ENCODE measurements at regions not wholly inside any gene's neighbourhood (a gene's known extent, or its start where the extent isn't known, plus 50 kb on each side); places are given as distances from the start of the nearest gene placed in this dataset.

DNA sequence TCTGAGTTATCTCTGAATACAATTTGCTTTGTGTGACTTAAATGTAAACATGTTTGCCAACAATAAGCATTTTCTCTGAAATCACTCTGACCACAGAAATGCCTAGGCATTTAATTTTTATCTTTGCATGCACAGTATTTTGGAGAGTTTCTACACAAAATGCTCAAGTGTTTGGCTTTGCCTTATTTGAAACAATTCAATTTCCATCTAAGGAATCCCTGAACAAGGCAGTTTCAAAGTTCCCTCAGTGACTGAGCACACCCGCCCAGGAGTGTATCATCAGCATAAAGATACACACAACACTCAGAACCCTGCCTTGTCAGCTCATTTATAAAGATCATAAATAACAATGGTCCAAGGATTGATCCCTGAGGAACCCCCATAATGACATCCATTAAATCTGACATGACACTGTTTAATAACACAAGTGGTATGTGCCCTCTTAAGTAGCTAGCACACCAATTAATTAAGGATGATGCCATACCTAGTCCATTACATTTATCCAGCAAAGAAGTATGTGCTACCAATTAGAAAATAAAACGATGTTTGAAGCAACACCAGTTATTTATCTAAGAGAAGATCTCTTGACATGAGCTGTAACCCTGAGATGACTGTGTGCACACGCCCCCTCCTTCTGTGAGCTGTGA lies 585.8 kb downstream of the ADGRL2 start:
- TF ChIP-seq, protein P1, sequence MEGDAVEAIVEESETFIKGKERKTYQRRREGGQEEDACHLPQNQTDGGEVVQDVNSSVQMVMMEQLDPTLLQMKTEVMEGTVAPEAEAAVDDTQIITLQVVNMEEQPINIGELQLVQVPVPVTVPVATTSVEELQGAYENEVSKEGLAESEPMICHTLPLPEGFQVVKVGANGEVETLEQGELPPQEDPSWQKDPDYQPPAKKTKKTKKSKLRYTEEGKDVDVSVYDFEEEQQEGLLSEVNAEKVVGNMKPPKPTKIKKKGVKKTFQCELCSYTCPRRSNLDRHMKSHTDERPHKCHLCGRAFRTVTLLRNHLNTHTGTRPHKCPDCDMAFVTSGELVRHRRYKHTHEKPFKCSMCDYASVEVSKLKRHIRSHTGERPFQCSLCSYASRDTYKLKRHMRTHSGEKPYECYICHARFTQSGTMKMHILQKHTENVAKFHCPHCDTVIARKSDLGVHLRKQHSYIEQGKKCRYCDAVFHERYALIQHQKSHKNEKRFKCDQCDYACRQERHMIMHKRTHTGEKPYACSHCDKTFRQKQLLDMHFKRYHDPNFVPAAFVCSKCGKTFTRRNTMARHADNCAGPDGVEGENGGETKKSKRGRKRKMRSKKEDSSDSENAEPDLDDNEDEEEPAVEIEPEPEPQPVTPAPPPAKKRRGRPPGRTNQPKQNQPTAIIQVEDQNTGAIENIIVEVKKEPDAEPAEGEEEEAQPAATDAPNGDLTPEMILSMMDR (IDR thresholded peaks at IDR 0.05): no peak

DNA sequence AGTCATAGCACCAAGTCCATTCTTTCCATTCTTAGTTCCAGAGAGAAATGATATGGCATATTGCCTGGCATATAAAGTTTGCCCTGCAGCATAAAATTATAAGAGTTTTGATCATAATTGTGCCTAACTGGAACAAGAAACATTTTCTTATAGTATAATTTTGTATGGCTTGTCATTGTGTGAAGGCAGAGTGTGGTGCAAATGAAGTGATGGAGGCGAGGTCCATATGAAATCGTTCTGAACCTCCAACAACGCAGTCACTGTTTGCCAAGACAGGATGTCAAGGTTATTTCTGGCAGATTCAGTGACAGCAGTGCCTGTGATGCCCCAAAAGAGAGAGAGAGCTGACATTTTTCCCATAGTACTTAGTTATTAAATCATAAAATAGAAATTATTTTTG lies 584.0 kb downstream of the ADGRL2 start:
- TF ChIP-seq, protein P1 (IDR thresholded peaks at IDR 0.05): no peak

- TF ChIP-seq, protein P1 (IDR thresholded peaks at IDR 0.05): no peak
These were observed 576.6 kb downstream of the ADGRL2 start for GRCh38 chr1:82377201-82377884.

- TF ChIP-seq, protein P1 (IDR thresholded peaks at IDR 0.05): no peak
These were observed 573.0 kb downstream of the ADGRL2 start for GRCh38 chr1:82373710-82374109.

DNA sequence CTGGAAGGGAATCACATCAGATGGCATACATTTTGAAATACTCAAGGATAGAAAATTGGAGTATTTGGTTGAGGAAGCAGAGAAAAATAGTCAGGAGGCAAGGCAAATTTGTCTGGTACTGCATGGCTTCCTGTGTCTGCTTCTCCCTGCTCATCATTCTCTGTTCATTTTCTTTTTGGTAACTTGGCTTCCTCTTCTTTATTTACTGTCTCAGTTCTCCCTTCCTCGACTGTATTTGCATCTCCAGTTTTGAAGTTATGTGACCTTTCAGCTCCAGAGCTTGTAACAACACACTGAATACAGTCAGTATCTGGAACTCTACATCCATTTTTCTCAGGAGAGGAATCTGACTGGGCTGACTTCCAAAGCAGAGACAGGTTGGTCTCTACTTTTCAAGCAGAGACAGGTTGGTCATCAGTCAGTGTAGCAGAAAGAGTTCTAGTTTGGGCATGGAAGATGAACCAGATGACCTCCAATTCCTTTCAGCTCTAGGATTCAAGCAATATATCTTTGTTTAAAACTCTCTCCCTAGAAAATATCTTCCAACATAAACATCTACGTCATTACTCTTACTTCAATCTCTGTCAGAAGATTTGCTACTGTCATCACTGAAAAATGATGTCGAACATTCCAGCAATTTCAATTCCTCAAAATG lies 571.2 kb downstream of the ADGRL2 start:
- TF ChIP-seq, protein P1 (IDR thresholded peaks at IDR 0.05): no peak

DNA sequence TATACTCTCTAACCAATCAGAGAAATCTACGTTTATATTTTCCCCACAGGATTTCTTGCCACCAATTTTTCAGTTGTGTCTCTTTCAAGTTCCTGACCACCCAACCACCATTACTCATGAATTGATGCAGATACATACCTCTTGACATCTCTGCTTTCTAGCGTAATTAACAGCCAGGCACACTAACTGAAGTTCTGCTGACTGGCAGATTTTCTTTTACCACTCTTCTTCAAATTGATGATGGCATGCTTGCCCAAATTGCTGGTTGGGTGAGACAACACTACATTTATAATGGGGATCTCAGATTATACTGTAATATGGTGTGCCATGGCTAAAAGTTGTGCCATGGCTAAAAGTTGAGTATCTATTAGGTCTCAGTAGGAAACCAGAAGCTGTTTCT lies 566.7 kb downstream of the ADGRL2 start:
- TF ChIP-seq, protein P1 (IDR thresholded peaks at IDR 0.05): no peak

GRCh38 chr1:82366689-82367088 lies 566.0 kb downstream of the ADGRL2 start:
- TF ChIP-seq, protein P1 (IDR thresholded peaks at IDR 0.05): no peak
